PC-3 (cell line): ENCODE measurements at regions not wholly inside any gene's neighbourhood (a gene's known extent, or its start where the extent isn't known, plus 50 kb on each side); places are given as distances from the start of the nearest gene placed in this dataset.

Experiments used
- CTCF ChIP-seq: fragments of 300-600 bp; sonication (generic); conservative IDR thresholded peaks from 2 replicates; pipeline ENCODE4 v1.5.1; 2017; ENCODE audit warnings: antibody characterized with exemption, low read depth, mild to moderate bottlenecking, low read length
- EZH2 ChIP-seq: fragments of 300-600 bp; sonication (generic); IDR thresholded peaks from one replicate; pipeline ENCODE4 v1.6.1; 2017; ENCODE audit warnings: antibody characterized with exemption, mild to moderate bottlenecking, low read length; ENCODE audit not compliant: unreplicated experiment
- EZH2phosphoT487 ChIP-seq: fragments of 300-600 bp; sonication (generic); IDR thresholded peaks from 2 replicates; pipeline ENCODE4 v1.6.1; 2018; ENCODE audit warnings: mild to moderate bottlenecking, antibody characterized with exemption, low read length, borderline replicate concordance

- no peak for TF ChIP-seq CTCF
- TF ChIP-seq EZH2phosphoT487 = no peak
- no peak for TF ChIP-seq EZH2
Measured at GRCh38 chr14:101462726-101463565, 98.3 kb upstream of the DIO3 start.
